ENCODE measurements at regions not wholly inside any gene's neighbourhood (a gene's known extent, or its start where the extent isn't known, plus 50 kb on each side); places are given as distances from the start of the nearest gene placed in this dataset.

- DNase-seq: no peak
- Histone ChIP-seq H3K9me3 (no peaks in the 10 kb centered on the region), H3K4me3 (no peak overlapping the region), H3K27ac (no peak overlapping the region), H3K36me3 (no peaks in the 10 kb centered on the region), H3K27me3 (no peaks in the 10 kb centered on the region), H3K4me1 (no peaks in the 10 kb centered on the region)
- WGBS, 2 donors: 59 to 62% methylated on average over 3 of the region's 3 CpGs
- intact Hi-C loops (cut with DNase I): no loop called here
- TF ChIP-seq POLR2A (IDR thresholded peaks at IDR 0.05): no peak
- TF ChIP-seq CTCF (IDR thresholded peaks at IDR 0.05): no peak
These were observed 114.7 kb upstream of the PRR23C start for GRCh38 chr3:139159356-139159755.

- peaks cover 0 to 15% (median 5%) of the 10 kb centered on the region in 3 donors for H3K4me1 ChIP-seq
- no peaks in the 10 kb centered on the region for H3K36me3 ChIP-seq
- intact Hi-C loops (cut with DNase I): no loop called here
- peak overlapping the region; percentile 18 to 57 (median 34) for H3K4me3 ChIP-seq
- H3K27ac ChIP-seq: peak overlapping the region; percentile 29 to 58 (median 44)
- H3K9me3 ChIP-seq: no peaks in the 10 kb centered on the region
- no peaks in the 10 kb centered on the region for H3K27me3 ChIP-seq
- DNase-seq: no peak
- WGBS, 2 donors: 13 to 14% methylated on average over 9 of the region's 9 CpGs
- TF ChIP-seq POLR2A (IDR thresholded peaks at IDR 0.05) (no peak), CTCF (IDR thresholded peaks at IDR 0.05) (no peak)
These were observed 128.8 kb upstream of the PRR23C start for GRCh38 chr3:139173372-139174108.

- H3K9me3 ChIP-seq: no peaks in the 10 kb centered on the region
- 98 to 100% methylated on average over 2 of the region's 2 CpGs for WGBS, 2 donors
- no peak for TF ChIP-seq CTCF (IDR thresholded peaks at IDR 0.05)
- TF ChIP-seq POLR2A (IDR thresholded peaks at IDR 0.05): no peak
- no peaks in the 10 kb centered on the region for H3K36me3 ChIP-seq
- H3K27me3 ChIP-seq: no peaks in the 10 kb centered on the region
- no peak overlapping the region for H3K4me3 ChIP-seq
- no peaks in the 10 kb centered on the region for H3K4me1 ChIP-seq
- H3K27ac ChIP-seq: no peak overlapping the region
- intact Hi-C loops (cut with DNase I): no loop called here
- DNase-seq: no peak
These were observed 135.8 kb upstream of the PRR23C start for GRCh38 chr3:139180489-139180888.

- intact Hi-C loops (cut with DNase I): no loop called here
- Histone ChIP-seq H3K4me1 (no peaks in the 10 kb centered on the region), H3K4me3 (no peak overlapping the region), H3K27me3 (no peaks in the 10 kb centered on the region), H3K36me3 (no peaks in the 10 kb centered on the region), H3K9me3 (no peaks in the 10 kb centered on the region), H3K27ac (no peak overlapping the region)
- DNase-seq: no peak
- whole genome bisulfite sequencing, 2 donors: 32 to 52% methylated on average over 2 of the region's 2 CpGs
- TF ChIP-seq CTCF (IDR thresholded peaks at IDR 0.05) (no peak), POLR2A (IDR thresholded peaks at IDR 0.05) (no peak)
These were observed 137.5 kb upstream of the PRR23C start for GRCh38 chr3:139182143-139182542.

GRCh38 chr3:139182598-139182997, 137.9 kb upstream of the PRR23C start:
- H3K9me3 ChIP-seq: no peaks in the 10 kb centered on the region
- WGBS, 2 donors: 39 to 42% methylated on average over 2 of the region's 2 CpGs
- no peak for TF ChIP-seq CTCF (IDR thresholded peaks at IDR 0.05)
- no peak for TF ChIP-seq POLR2A (IDR thresholded peaks at IDR 0.05)
- intact Hi-C loops (cut with DNase I): no loop called here
- H3K4me3 ChIP-seq: no peak overlapping the region
- H3K4me1 ChIP-seq: no peaks in the 10 kb centered on the region
- no peaks in the 10 kb centered on the region for H3K27me3 ChIP-seq
- H3K27ac ChIP-seq: no peak overlapping the region
- no peaks in the 10 kb centered on the region for H3K36me3 ChIP-seq
- DNase-seq: no peak

Measured in esophagus squamous epithelium (tissue), 5 donors.